GM12892 (cell line): ENCODE measurements at regions not wholly inside any gene's neighbourhood (a gene's known extent, or its start where the extent isn't known, plus 50 kb on each side); places are given as distances from the start of the nearest gene placed in this dataset.

Experiments used
- DNase-seq: peaks from one replicate; pipeline ENCODE4 v3.0.0; 2011; ENCODE audit not compliant: insufficient read length
- FAIRE-seq: peaks from 2 replicates; lab custom pipeline; 2011; peaks lifted over from hg19 to GRCh38; lab: Jason Lieb, UNC
- POLR2A ChIP-seq: IDR thresholded peaks from 2 replicates; pipeline ENCODE4 v1.6.1; 2011; ENCODE audit warnings: low read depth, low read length, control low read depth
- POLR2AphosphoS5 ChIP-seq: IDR thresholded peaks from 2 replicates; pipeline ENCODE4 v1.6.1; 2011; ENCODE audit warnings: low read depth, low read length, control low read depth
- TAF1 ChIP-seq: IDR thresholded peaks from 2 replicates; pipeline ENCODE4 v1.6.1; 2011; ENCODE audit warnings: low read depth, mild to moderate bottlenecking, control low read depth, low read length, borderline replicate concordance

DNA sequence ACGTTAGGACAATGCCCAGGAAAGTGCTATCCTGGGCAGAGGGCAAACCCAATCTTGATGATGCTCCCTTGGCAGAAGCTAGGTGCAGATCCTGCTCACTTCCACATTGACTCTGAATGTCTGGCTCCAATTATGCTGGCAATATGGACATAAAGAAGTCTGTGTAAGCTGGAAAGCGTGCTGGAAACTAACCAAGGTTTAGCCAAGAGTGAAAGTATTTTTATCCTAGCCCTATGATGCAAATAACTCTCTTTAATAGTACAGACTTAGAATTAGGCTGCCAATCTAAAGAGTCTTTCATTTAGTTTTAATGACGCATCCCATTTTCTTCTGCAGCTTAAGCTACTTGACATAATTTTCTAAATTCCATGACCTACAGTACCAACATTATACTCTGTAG is 571.8 kb downstream of the TUSC7 start:
- no peak for TF ChIP-seq TAF1
- no peak for TF ChIP-seq POLR2A
- no peak for TF ChIP-seq POLR2AphosphoS5
- FAIRE-seq: no peak
- no peak for DNase-seq

- TF ChIP-seq POLR2AphosphoS5: no peak
- TF ChIP-seq POLR2A: no peak
- no peak for TF ChIP-seq TAF1
- FAIRE-seq (no peak), DNase-seq (no peak)
Measured at GRCh38 chr3:117282566-117282965, 573.0 kb downstream of the TUSC7 start.

GRCh38 chr3:117285737-117286136 is 576.2 kb downstream of the TUSC7 start:
- DNase-seq (no peak), FAIRE-seq (no peak)
- TF ChIP-seq TAF1 (no peak), POLR2A (no peak), POLR2AphosphoS5 (no peak)

GRCh38 chr3:117286488-117286887 is 576.9 kb downstream of the TUSC7 start:
- DNase-seq (no peak), FAIRE-seq (no peak)
- TF ChIP-seq TAF1 (no peak), POLR2A (no peak), POLR2AphosphoS5 (no peak)

GRCh38 chr3:117287602-117288001 is 578.0 kb downstream of the TUSC7 start:
- FAIRE-seq: no peak
- no peak for TF ChIP-seq POLR2A
- no peak for TF ChIP-seq TAF1
- TF ChIP-seq POLR2AphosphoS5: no peak
- DNase-seq: no peak

DNA sequence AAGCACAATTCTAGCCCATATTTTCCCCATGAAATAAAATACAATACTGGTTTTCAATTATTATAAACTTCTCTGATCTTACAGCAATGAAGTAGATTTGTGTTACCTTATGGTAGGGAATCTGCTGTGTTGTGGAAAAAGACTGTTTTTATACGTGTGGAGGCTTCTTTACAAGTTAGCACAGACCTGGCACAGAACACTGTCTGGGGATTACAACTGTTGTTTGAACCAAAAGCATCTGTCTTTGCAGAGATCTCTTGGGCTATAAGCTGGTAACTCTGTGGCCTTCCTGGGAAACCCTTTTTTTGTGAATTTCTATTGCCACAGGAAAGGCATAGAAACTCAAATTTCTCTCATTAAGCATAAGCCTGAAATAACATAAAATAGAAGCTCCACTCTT is 581.9 kb downstream of the TUSC7 start:
- FAIRE-seq: no peak
- no peak for DNase-seq
- TF ChIP-seq TAF1: no peak
- TF ChIP-seq POLR2A: no peak

DNA sequence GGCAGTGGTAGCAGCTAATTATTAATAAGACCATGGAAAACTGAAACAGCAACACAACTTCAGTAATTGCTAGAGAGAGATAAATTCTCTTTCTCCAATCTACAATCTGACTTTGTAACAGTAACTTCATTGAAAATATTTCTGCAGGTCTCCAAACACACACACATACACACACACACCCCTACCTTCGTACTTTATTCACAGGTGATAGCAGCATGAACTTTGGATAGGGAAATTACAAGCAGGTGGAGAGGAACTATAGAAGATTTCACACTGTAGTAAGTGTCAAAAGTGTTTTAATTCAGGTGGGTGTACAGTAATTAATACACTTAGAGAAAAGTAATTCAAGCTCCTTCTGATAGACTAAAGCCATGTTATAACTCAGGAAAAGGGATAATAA is 587.5 kb downstream of the TUSC7 start:
- no peak for TF ChIP-seq TAF1
- no peak for TF ChIP-seq POLR2AphosphoS5
- no peak for TF ChIP-seq POLR2A
- FAIRE-seq (no peak), DNase-seq (no peak)

GRCh38 chr3:117297541-117297940 is 588.0 kb downstream of the TUSC7 start:
- DNase-seq (no peak), FAIRE-seq (no peak)
- TF ChIP-seq TAF1 (no peak), POLR2A (no peak), POLR2AphosphoS5 (no peak)

- TF ChIP-seq TAF1 (no peak), POLR2A (no peak), POLR2AphosphoS5 (no peak)
- no peak for FAIRE-seq
- DNase-seq: no peak
Measured at GRCh38 chr3:117298273-117298672, 588.7 kb downstream of the TUSC7 start.

- DNase-seq (no peak), FAIRE-seq (no peak)
- TF ChIP-seq POLR2AphosphoS5 (no peak), TAF1 (no peak), POLR2A (no peak)
Measured at GRCh38 chr3:117302428-117302827, 592.8 kb downstream of the TUSC7 start.

DNA sequence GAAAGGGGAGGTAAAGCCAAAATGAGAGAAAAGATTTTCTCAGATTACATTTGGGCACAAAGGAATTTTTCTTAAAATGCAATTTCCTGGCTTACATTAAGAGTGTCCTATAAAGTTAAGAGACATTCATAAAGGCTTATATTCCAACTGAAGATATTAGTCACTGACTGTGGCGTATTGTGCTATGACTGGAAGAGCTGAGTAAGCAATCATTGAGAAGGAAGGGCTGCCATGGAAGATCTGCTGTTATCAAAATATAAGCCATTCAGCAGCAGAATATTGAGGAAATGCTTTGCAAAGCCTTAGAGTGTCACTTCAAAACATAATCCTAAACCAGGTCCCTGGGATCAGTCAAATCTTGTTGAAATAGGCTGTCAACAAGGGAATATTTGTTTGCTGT is 593.9 kb downstream of the TUSC7 start:
- FAIRE-seq (no peak), DNase-seq (no peak)
- TF ChIP-seq TAF1 (no peak), POLR2A (no peak), POLR2AphosphoS5 (no peak)

GRCh38 chr3:117304681-117305080 is 595.1 kb downstream of the TUSC7 start:
- TF ChIP-seq POLR2A: no peak
- no peak for TF ChIP-seq POLR2AphosphoS5
- TF ChIP-seq TAF1: no peak
- DNase-seq: no peak
- no peak for FAIRE-seq

DNA sequence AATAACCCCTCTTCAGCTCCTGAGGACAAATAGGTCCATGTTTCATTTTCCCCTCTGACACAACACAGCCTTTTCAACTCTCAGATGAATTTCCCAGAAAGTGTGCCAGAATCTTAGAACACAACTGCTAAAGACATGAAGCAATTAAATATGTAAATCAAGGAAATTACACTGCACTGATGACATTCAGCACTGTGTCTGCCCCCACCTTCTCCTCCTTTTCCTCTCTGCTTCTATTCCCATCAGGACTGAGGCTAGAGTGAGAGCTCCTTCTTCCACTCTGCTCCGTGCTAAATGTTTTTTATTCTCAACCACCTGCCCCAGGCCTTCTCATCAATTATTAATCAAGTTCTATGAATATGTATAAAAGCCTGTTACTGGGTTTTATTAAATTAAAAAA is 596.1 kb downstream of the TUSC7 start:
- no peak for TF ChIP-seq POLR2AphosphoS5
- no peak for TF ChIP-seq POLR2A
- no peak for TF ChIP-seq TAF1
- no peak for DNase-seq
- no peak for FAIRE-seq

- FAIRE-seq: no peak
Measured at GRCh38 chr3:117306299-117306698, 596.7 kb downstream of the TUSC7 start.

More at GRCh38 chr3:117306299-117306698, 596.7 kb downstream of the TUSC7 start:
- DNase-seq: no peak
- no peak for TF ChIP-seq POLR2A
